ENCODE measurements at regions not wholly inside any gene's neighbourhood (a gene's known extent, or its start where the extent isn't known, plus 50 kb on each side); places are given as distances from the start of the nearest gene placed in this dataset.
"Not testable (repeated sequence)": the region's sequence is repeated elsewhere in the genome, so short reads cannot be mapped to it uniquely, and the experiment has no call there.

DNA sequence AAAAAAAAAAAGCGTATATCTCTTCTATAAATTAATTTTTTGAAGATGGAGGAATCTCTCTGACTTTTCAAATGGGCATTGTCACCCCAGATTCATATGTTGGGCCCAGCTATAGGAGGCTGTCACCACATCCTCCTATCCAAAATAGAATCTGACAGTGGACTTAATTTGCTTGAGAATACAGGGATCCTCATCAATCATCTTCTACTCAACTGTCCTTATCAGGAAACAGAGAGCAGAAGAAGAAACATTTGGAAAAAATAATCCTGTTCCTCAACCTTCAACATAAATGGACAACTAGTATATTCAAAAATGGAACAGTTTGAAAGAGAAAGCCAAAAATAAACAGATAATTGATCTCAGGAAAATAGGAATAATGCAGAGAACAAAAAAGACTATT lies 725.4 kb upstream of the INTU start:
- no peak for DNase-seq

- DNase-seq, result no peak
Observed at GRCh38 chr4:126916049-126916625, 716.6 kb upstream of the INTU start.

- DNase-seq, result peak; percentile 74
Observed at GRCh38 chr4:126916626-126917140, 716.1 kb upstream of the INTU start.

DNA sequence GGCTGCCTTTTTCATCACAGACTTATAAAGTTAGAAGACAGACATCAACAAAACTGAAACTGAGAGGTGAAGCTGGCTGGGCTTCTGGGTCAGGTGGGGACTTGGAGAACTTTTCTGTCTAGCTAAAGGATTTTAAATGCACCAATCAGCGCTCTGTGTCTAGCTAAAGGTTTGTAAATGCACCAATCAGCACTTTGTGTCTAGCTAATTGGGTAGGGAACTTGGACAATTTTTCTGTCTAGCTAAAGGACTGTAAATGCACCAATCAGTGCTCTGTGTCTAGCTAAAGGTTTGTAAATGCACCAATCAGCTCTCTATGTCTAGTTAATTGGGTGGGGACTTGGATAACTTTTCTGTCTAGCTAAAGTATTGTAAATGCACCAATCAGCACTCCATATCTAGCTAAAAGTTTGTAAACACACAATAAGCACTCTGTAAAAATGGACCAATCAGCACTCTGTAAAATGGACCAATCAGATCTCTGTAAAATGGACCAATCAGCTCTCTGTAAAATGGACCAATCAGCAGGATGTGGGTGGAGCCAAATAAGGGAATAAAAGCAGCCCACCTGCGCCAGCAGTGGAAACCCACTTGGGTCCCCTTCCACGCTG lies 710.3 kb upstream of the INTU start:
- not testable (repeated sequence) for DNase-seq

GRCh38 chr4:126924237-126924636 lies 708.5 kb upstream of the INTU start:
- DNase-seq, result no peak

DNA sequence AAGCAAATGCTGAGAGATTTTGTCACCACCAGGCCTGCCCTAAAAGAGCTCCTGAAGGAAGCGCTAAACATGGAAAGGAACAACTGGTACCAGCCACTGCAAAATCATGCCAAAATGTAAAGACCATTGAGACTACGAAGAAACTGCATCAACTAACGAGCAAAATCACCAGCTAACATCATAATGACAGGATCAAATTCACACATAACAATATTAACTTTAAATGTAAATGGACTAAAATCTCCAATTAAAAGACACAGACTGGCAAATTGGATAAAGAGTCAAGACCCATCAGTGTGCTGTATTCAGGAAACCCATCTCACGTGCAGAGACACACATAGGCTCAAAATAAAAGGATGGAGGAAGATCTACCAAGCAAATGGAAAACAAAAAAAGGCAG lies 702.7 kb upstream of the INTU start:
- DNase-seq, result not testable (repeated sequence)

- no peak for DNase-seq
Observed at GRCh38 chr4:126935801-126936200, 697.0 kb upstream of the INTU start.

GRCh38 chr4:126937342-126937741 lies 695.4 kb upstream of the INTU start:
- DNase-seq, result no peak

DNA sequence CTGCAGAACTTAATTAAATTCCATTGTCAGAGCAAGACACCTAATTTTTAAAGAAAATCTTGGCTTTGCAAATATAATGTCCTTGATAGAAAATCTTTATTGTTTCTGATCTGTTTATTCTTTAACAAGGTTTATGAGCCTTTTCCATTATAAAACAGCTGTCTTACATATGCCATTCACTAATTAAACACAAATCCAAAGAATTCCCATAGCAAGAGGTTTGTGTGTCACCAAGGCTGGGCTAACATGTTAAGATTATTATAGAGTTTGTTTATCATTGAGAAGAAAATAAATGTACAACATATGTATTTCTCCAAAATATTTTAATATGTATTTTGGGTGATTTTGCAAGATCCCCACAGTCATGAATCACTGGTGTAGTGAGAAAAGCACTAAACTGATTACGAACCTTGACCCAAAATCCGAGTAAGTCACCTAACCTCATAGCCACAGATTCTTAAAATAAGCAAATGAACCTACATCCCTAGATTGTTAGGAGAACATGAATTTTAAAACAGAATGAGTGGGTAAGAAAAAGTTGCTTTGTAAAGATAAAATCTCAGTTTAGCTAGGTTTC lies 694.8 kb upstream of the INTU start:
- no peak for DNase-seq

GRCh38 chr4:126939401-126939800 lies 693.4 kb upstream of the INTU start:
- peak; percentile 77 for DNase-seq

DNA sequence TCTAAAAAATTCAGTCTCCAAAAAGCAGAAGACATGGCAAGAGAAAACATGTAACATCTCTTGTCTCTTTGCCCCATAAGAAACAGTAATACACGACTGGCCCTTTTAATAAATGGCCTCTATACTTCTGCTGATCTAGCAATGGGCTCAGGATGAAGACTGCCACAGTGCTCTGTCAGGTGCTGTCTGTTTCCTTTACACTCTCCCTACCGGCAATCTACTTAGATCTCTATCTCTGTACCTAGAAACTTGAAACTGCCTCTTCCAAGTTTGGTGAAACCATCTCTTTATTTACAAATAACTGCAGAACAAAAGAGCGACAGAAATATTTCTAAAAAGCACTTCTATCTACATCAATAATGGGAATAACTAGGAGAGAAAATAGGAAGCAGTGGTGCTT lies 685.2 kb upstream of the INTU start:
- DNase-seq, result no peak

- DNase-seq, result no peak
Observed at GRCh38 chr4:126954537-126955291, 678.0 kb upstream of the INTU start.

DNA sequence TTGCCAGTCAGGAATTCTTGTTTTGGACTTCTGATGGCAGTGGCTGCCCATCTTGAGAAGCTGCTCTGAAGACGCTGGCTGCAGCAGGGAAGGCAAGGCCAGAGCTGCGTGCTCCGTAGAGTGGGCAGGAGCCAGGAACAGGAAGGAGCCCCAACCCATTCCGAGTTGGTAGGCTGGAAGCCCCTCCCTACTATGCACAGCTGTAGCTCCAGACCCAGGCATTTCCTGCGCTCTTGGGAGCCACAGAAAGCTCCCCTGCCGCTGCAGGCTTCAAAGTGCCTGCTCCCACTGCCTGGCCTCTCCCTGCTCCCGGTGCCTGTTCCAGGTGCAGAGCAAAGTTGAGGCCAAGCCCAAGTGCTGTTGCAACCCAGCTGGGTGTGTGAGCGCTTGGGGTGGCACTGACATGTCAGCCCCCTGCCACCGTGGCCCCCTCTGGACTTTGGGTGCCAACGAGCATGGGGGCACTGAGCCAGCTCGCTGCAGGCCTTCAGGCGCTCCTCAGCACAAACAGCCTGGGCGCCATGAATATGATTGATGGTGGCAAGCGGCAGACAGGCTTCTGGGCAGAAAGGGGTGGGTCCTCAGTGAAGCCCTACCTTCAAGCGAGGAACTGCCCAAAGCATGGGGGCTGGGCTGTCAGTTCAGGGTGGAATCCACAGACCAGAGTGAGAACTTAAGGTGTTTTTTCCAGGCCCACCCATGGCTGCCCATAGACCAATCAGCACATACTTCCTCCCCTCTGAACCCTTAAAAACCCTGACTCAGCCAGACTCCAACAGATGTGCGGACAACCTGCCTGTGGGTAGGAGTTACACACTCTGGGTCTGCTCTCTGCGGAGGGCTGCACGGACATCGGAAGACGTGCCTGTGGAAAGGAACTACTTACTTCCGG lies 677.2 kb upstream of the INTU start:
- DNase-seq, result no peak

DNA sequence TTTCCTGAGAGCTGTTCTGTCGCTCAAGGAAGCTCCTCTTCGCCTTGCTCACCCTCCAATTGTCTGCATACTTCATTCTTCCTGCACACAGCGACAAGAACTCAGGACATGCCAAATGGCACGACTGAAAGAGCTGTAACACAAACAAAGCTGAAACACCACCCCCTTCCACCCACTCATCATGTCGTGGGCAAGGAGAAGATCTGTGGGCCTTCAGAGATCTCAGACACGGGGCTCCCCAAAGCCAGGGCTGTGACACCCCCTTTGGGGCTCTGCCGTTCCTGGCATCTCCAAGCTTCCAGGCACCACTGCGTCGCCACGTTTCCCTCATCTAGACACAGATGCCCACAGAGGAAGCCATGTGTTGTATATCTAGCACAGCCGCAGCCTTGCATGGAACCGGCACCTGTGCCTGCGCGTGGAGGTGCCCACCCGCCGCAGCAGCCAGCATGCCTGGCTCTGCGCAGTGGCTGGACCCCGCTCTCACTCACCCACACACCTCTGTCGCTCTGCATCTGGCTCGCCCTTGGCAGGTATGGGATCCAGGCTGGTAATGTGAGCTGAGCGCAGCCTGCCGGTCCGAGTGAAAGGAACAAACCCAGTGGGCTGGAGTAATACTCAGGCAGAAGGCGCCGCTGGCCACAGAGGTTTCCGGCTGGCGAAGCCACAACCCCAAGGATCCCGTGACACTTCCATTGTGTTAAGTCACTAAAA lies 676.4 kb upstream of the INTU start:
- no peak for DNase-seq

- DNase-seq, result peak; percentile 9
Observed at GRCh38 chr4:126957556-126957955, 675.2 kb upstream of the INTU start.

DNA sequence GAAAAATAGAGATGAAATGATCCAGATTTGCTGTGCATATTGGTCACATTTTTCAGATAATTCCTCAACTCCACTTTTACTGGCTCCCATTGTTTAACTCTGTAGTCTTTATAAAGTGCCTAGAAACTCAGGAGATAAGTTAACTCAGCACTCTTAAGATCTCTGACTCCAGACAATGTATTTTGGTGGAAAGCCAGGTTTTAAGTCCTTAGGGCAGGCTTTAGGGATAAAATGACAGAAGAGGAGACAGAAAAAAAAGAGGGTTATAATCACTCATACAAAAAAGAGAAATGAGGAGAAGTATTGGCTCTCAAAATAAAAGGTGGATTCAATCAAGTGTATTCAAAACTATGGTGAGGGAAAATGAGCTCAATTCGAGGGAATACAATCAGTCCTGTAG lies 674.8 kb upstream of the INTU start:
- DNase-seq, result no peak

- no peak for DNase-seq
Observed at GRCh38 chr4:126958482-126958881, 674.3 kb upstream of the INTU start.

GRCh38 chr4:126959056-126959745 lies 673.6 kb upstream of the INTU start:
- DNase-seq, result no peak

- DNase-seq, result no peak
Observed at GRCh38 chr4:126960760-126961159, 672.0 kb upstream of the INTU start.

DNA sequence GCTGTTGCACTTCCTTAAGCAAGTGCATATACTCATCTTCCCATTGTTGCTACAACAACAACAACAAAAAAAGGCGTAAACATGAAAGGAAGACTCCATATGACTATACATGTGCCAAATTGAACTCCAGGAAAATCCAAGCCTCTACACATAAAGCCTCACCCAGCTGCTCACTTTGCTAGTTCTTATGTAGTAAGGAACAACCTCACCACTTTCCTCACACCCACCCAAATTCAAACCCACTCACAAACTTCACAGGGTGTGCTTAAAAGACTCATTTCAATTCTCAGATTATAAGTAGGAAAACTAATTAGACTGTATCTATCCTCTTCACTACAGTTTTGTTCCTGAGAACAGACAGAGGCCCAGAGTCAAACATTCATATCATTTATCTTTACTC lies 671.1 kb upstream of the INTU start:
- DNase-seq, result no peak

DNA sequence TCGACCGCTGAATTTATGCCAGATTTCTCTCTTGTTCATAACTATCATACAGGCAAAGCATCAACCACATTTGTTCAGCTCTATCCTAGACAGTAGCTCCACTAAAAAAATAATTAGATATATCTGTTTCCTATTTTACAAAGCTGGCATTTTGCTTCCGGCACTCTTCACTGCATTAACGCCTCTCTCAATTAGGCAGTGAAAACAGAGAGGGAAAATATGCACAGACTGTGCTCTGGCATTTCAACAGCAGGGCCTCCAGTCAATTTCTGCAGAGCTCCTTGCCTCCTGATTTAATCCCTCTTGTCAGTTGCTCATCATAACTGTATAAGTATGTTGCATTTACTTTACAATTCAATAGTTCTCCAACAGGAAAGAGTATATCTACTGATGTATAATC lies 666.9 kb upstream of the INTU start:
- DNase-seq, result no peak
